ENCODE measurements at regions not wholly inside any gene's neighbourhood (a gene's known extent, or its start where the extent isn't known, plus 50 kb on each side); places are given as distances from the start of the nearest gene placed in this dataset.

DNA sequence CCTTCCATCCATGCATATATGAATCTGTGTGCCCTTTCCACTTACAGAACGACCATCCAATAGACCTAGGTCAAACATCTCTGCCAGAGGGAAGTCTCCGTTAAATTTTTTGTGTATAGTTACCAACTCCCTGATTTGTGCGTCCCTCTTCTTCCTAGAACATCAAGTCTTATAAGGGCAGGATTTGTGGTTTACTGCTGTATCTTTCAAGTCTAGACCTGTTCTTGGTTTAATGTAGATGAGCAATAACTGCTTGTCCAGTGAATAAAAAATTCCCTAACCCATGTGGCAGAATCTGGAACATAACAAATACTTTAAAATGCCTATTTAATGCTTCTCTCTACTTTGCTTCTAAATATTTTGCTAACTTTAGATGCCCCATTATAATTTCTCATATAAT lies 988.8 kb downstream of the RAPGEF2 start:
- Histone ChIP-seq H3K9me2 (replicated peaks; ENCODE audit: insufficient read depth, low read length) (no peaks in the 10 kb centered on the region), H3K4me2 (ENCODE audit: low read depth, low read length) (no peak overlapping the region), H3K4me3 (ENCODE audit: low read length) (no peak overlapping the region), H3K36me3 (replicated peaks; ENCODE audit: insufficient read depth, low read length) (no peaks in the 10 kb centered on the region), H3F3A (ENCODE audit: insufficient read depth, low read length) (no peaks in the 10 kb centered on the region), H3K9ac (ENCODE audit: low read length) (no peak overlapping the region), H3K4me1 (ENCODE audit: low read length) (no peaks in the 10 kb centered on the region), H3K9me3 (replicated peaks; ENCODE audit: insufficient read depth, low read length) (no peaks in the 10 kb centered on the region; the same call in 1 of the 2 replicates), H3K27me3 (replicated peaks; ENCODE audit: insufficient read depth, low read length) (no peaks in the 10 kb centered on the region), H2AFZ (ENCODE audit: low read length) (no peak overlapping the region), H3K79me2 (ENCODE audit: low read length) (no peaks in the 10 kb centered on the region), H4K20me1 (ENCODE audit: insufficient read depth, low read length) (no peaks in the 10 kb centered on the region), H3K27ac (ENCODE audit: low read length) (no peak overlapping the region)
- TF ChIP-seq EZH2 (optimal IDR thresholded peaks at IDR 0.05; ENCODE audit: low read depth, low read length) (no peak), EZH2phosphoT487 (IDR thresholded peaks at IDR 0.05; ENCODE audit: low read length) (no peak)
- TF ChIP-seq, protein P1, sequence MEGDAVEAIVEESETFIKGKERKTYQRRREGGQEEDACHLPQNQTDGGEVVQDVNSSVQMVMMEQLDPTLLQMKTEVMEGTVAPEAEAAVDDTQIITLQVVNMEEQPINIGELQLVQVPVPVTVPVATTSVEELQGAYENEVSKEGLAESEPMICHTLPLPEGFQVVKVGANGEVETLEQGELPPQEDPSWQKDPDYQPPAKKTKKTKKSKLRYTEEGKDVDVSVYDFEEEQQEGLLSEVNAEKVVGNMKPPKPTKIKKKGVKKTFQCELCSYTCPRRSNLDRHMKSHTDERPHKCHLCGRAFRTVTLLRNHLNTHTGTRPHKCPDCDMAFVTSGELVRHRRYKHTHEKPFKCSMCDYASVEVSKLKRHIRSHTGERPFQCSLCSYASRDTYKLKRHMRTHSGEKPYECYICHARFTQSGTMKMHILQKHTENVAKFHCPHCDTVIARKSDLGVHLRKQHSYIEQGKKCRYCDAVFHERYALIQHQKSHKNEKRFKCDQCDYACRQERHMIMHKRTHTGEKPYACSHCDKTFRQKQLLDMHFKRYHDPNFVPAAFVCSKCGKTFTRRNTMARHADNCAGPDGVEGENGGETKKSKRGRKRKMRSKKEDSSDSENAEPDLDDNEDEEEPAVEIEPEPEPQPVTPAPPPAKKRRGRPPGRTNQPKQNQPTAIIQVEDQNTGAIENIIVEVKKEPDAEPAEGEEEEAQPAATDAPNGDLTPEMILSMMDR (IDR thresholded peaks at IDR 0.05; ENCODE audit: low read length) = no peak
- DNase-seq = no peak

DNA sequence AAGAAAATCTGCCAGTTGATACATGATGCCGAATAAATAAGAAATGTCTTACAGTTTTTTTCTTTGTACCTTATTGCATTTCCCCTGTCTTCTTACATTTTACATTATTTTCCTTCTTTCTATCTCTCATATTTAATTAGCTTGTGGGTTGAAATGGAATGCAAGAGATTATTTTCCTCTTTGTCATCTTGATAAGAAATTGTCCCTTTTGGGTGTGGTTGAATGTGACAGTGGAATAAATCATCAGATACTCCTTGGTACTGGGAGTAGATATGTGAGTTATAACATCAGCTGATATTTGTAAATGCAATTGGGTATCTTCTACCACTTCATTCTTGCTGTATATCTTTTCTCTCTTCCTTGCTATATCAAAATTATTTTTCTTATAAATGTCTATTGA lies 997.4 kb downstream of the RAPGEF2 start:
- TF ChIP-seq, protein P1 (IDR thresholded peaks at IDR 0.05; ENCODE audit: low read length) = no peak
- no peak for TF ChIP-seq EZH2 (optimal IDR thresholded peaks at IDR 0.05; ENCODE audit: low read depth, low read length)
- no peak for TF ChIP-seq EZH2phosphoT487 (IDR thresholded peaks at IDR 0.05; ENCODE audit: low read length)
- no peak for DNase-seq

DNA sequence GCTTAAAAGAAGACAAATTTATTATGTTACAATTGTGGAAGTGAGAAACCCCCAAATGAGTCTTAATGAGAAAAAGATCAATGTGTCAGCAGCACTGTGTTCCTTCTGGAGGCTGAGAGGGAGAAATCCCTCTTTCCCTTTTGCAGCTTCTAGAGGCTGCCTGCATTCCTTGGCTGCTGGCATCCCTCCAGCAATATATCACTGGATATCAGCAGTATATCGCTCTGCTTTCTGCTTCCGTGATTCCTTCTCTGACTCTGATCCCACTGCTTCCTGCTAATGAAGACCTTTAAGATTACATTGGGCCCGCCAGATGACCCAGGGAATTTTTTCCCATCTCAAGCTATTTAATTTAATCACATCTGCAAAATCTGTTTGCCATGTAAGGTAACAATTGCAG lies 1008.0 kb downstream of the RAPGEF2 start:
- DNase-seq = no peak
- Histone ChIP-seq H3K27ac (ENCODE audit: low read length) (no peak overlapping the region), H3F3A (ENCODE audit: insufficient read depth, low read length) (no peaks in the 10 kb centered on the region), H3K36me3 (replicated peaks; ENCODE audit: insufficient read depth, low read length) (no peaks in the 10 kb centered on the region), H3K4me2 (ENCODE audit: low read depth, low read length) (no peak overlapping the region), H3K27me3 (replicated peaks; ENCODE audit: insufficient read depth, low read length) (no peaks in the 10 kb centered on the region), H3K9ac (ENCODE audit: low read length) (no peak overlapping the region), H4K20me1 (ENCODE audit: insufficient read depth, low read length) (no peaks in the 10 kb centered on the region), H3K4me1 (ENCODE audit: low read length) (no peaks in the 10 kb centered on the region), H3K4me3 (ENCODE audit: low read length) (no peak overlapping the region), H3K79me2 (ENCODE audit: low read length) (no peaks in the 10 kb centered on the region), H3K9me2 (replicated peaks; ENCODE audit: insufficient read depth, low read length) (no peaks in the 10 kb centered on the region), H3K9me3 (replicated peaks; ENCODE audit: insufficient read depth, low read length) (no peaks in the 10 kb centered on the region), H2AFZ (ENCODE audit: low read length) (no peak overlapping the region)
- TF ChIP-seq, protein P1 (IDR thresholded peaks at IDR 0.05; ENCODE audit: low read length) = no peak

More for the DNA sequence above, 997.4 kb downstream of the RAPGEF2 start:
- H3K4me2 ChIP-seq (ENCODE audit: low read depth, low read length) = no peak overlapping the region
- H3K4me3 ChIP-seq (ENCODE audit: low read length) = no peak overlapping the region
- H3K27ac ChIP-seq (ENCODE audit: low read length) = no peak overlapping the region
- H3K9me3 ChIP-seq (replicated peaks; ENCODE audit: insufficient read depth, low read length) = no peaks in the 10 kb centered on the region
- H2AFZ ChIP-seq (ENCODE audit: low read length) = no peak overlapping the region
- no peak overlapping the region for H3K9ac ChIP-seq (ENCODE audit: low read length)
- no peaks in the 10 kb centered on the region for H3K79me2 ChIP-seq (ENCODE audit: low read length)
- H3K4me1 ChIP-seq (ENCODE audit: low read length) = no peaks in the 10 kb centered on the region
- H3K27me3 ChIP-seq (replicated peaks; ENCODE audit: insufficient read depth, low read length) = no peaks in the 10 kb centered on the region
- no peaks in the 10 kb centered on the region for H4K20me1 ChIP-seq (ENCODE audit: insufficient read depth, low read length)
- H3F3A ChIP-seq (ENCODE audit: insufficient read depth, low read length) = no peaks in the 10 kb centered on the region
- H3K36me3 ChIP-seq (replicated peaks; ENCODE audit: insufficient read depth, low read length) = no peaks in the 10 kb centered on the region
- H3K9me2 ChIP-seq (replicated peaks; ENCODE audit: insufficient read depth, low read length) = no peaks in the 10 kb centered on the region

Measured in MM.1S (cell line).